Ishikawa (cell line): ENCODE measurements at regions not wholly inside any gene's neighbourhood (a gene's known extent, or its start where the extent isn't known, plus 50 kb on each side); places are given as distances from the start of the nearest gene placed in this dataset.

Experiments
- CREB1 ChIP-seq: IDR thresholded peaks from 2 replicates; pipeline ENCODE4 v1.6.1; 2012; ENCODE audit warnings: low read depth
- EP300 ChIP-seq: IDR thresholded peaks from 2 replicates; pipeline ENCODE4 v1.6.1; 2012; ENCODE audit warnings: borderline replicate concordance
- NFIC ChIP-seq: IDR thresholded peaks from 2 replicates; pipeline ENCODE4 v1.6.1; 2012
- RAD21 ChIP-seq: IDR thresholded peaks from 2 replicates; pipeline ENCODE4 v1.6.1; 2012; ENCODE audit warnings: low read depth
- TAF1 ChIP-seq: IDR thresholded peaks from 2 replicates; pipeline ENCODE4 v1.6.1; 2012; ENCODE audit warnings: low read depth, mild to moderate bottlenecking
- YY1 ChIP-seq: IDR thresholded peaks from 2 replicates; pipeline ENCODE4 v1.6.1; 2012; ENCODE audit warnings: low read depth

- TF ChIP-seq YY1 (no peak), RAD21 (no peak), NFIC (no peak), EP300 (no peak), TAF1 (no peak), CREB1 (no peak)
Measured at GRCh38 chr5:145441228-145441627, 393.9 kb downstream of the PRELID2 start.
